ENCODE measurements at regions not wholly inside any gene's neighbourhood (a gene's known extent, or its start where the extent isn't known, plus 50 kb on each side); places are given as distances from the start of the nearest gene placed in this dataset.

- H3K4me1 ChIP-seq: no peaks in the 10 kb centered on the region
- H3K36me3 ChIP-seq: no peaks in the 10 kb centered on the region
- H3K27ac ChIP-seq: no peak overlapping the region
- no peak for ATAC-seq
- H3K9me3 ChIP-seq: no peaks in the 10 kb centered on the region
- no peak for TF ChIP-seq CTCF (IDR thresholded peaks at IDR 0.05)
- intact Hi-C loops (cut with DNase I): no loop called here
- no peaks in the 10 kb centered on the region for H3K27me3 ChIP-seq (ENCODE audit: low read depth)
- DNase-seq: no peak
- H3K4me3 ChIP-seq: no peak overlapping the region
These were observed 229.0 kb upstream of the ZC3H12C start for GRCh38 chr11:109864151-109864661.

GRCh38 chr11:109864834-109865547 lies 228.2 kb upstream of the ZC3H12C start:
- H3K4me3 ChIP-seq: no peak overlapping the region
- TF ChIP-seq CTCF (IDR thresholded peaks at IDR 0.05): no peak
- intact Hi-C loops (cut with DNase I): no loop called here
- H3K36me3 ChIP-seq: no peaks in the 10 kb centered on the region
- peak in 1 of 2 donors; percentile 13 for ATAC-seq
- no peaks in the 10 kb centered on the region for H3K27me3 ChIP-seq (ENCODE audit: low read depth)
- H3K4me1 ChIP-seq: no peaks in the 10 kb centered on the region
- no peak overlapping the region for H3K27ac ChIP-seq
- H3K9me3 ChIP-seq: no peaks in the 10 kb centered on the region
- no peak for DNase-seq

- Histone ChIP-seq H3K27ac (no peak overlapping the region), H3K36me3 (no peaks in the 10 kb centered on the region), H3K4me3 (no peak overlapping the region), H3K4me1 (no peaks in the 10 kb centered on the region), H3K9me3 (no peaks in the 10 kb centered on the region), H3K27me3 (ENCODE audit: low read depth) (no peaks in the 10 kb centered on the region)
- intact Hi-C loops (cut with DNase I): no loop called here
- no peak for TF ChIP-seq CTCF (IDR thresholded peaks at IDR 0.05)
- DNase-seq (no peak), ATAC-seq (no peak)
These were observed 227.5 kb upstream of the ZC3H12C start for GRCh38 chr11:109865548-109866186.

GRCh38 chr11:109867784-109868183 lies 225.4 kb upstream of the ZC3H12C start:
- no peak for TF ChIP-seq CTCF (IDR thresholded peaks at IDR 0.05)
- no peak overlapping the region for H3K4me3 ChIP-seq

GRCh38 chr11:109869536-109869935 lies 223.7 kb upstream of the ZC3H12C start:
- no peaks in the 10 kb centered on the region for H3K9me3 ChIP-seq
- H3K36me3 ChIP-seq: no peaks in the 10 kb centered on the region
- no peaks in the 10 kb centered on the region for H3K27me3 ChIP-seq (ENCODE audit: low read depth)
- DNase-seq (no peak), ATAC-seq (no peak)
- no peak overlapping the region for H3K27ac ChIP-seq
- no peak overlapping the region for H3K4me3 ChIP-seq
- no peaks in the 10 kb centered on the region for H3K4me1 ChIP-seq
- intact Hi-C loops (cut with DNase I): no loop called here
- TF ChIP-seq CTCF (IDR thresholded peaks at IDR 0.05): no peak

More at GRCh38 chr11:109867784-109868183, 225.4 kb upstream of the ZC3H12C start:
- Histone ChIP-seq H3K27me3 (ENCODE audit: low read depth) (no peaks in the 10 kb centered on the region), H3K4me1 (no peaks in the 10 kb centered on the region), H3K27ac (no peak overlapping the region), H3K36me3 (no peaks in the 10 kb centered on the region), H3K9me3 (no peaks in the 10 kb centered on the region)
- intact Hi-C loops (cut with DNase I): no loop called here
- DNase-seq (no peak), ATAC-seq (no peak)
